SK-N-SH (cell line): ENCODE measurements at regions not wholly inside any gene's neighbourhood (a gene's known extent, or its start where the extent isn't known, plus 50 kb on each side); places are given as distances from the start of the nearest gene placed in this dataset.

Source experiments
- CTCF ChIA-PET: fragments of 300-600, 350-600 bp; formaldehyde crosslinking; extraction: SDS; loops from one replicate; lab custom pipeline; 2021; lab: Yijun Ruan, JAX
- POLR2A ChIA-PET: fragments of 350-600 bp; sonication (Branson Sonifier 250); formaldehyde crosslinking; extraction: SDS; loops from one replicate; lab custom pipeline; 2020; ENCODE audit warnings: antibody characterized with exemption, inconsistent platforms; lab: Yijun Ruan, JAX
- DNase-seq: peaks from one replicate; pipeline ENCODE4 v3.0.0; 2012
- H2AFZ ChIP-seq: fragments of 200-600 bp; sonication (generic); 2 replicates; pipeline ENCODE4 v1.8.1; 2016; ENCODE audit warnings: antibody characterized with exemption, mild to moderate bottlenecking, low read depth
- H3F3A ChIP-seq: fragments of 200-600 bp; sonication (generic); replicated peaks from 2 replicates; pipeline ENCODE3; 2016; ENCODE audit warnings: antibody characterized with exemption, mild to moderate bottlenecking; ENCODE audit not compliant: insufficient read depth
- H3K27ac ChIP-seq, 2 experiments: fragments of 200-500 bp in 1 of 2; fragments of 200-600 bp in 1 of 2; sonication (Bioruptor generic) in 1 of 2; sonication (generic), shearing (Covaris generic) in 1 of 2; 2 replicates each; pipeline versions ENCODE4 v1.5.1 to v1.6.1; 2014 to 2016; ENCODE audit warnings: low read depth in 2 of 2, inconsistent platforms in 1 of 2, low read length in 1 of 2, mild to moderate bottlenecking in 1 of 2, mixed read lengths in 1 of 2
- H3K27me3 ChIP-seq: fragments of 200-600 bp; sonication (generic), shearing (Covaris generic); 2 replicates; pipeline ENCODE4 v1.6.1; 2016; ENCODE audit warnings: mixed run types; ENCODE audit not compliant: insufficient read depth
- H3K36me3 ChIP-seq, 2 experiments: fragments of 200-500 bp in 1 of 2; fragments of 200-600 bp in 1 of 2; sonication (Bioruptor generic) in 1 of 2; sonication (generic) in 1 of 2; replicated peaks in 1 of 2; 2 replicates each; pipeline versions ENCODE3 to v1.5.1; 2014 to 2016; ENCODE audit warnings: low read length in 1 of 2, mild to moderate bottlenecking in 1 of 2; ENCODE audit not compliant: insufficient read depth in 2 of 2, control insufficient read depth in 1 of 2
- H3K4me1 ChIP-seq, 2 experiments: fragments of 200-500 bp in 1 of 2; fragments of 200-600 bp in 1 of 2; sonication (Bioruptor generic) in 1 of 2; sonication (generic), shearing (Covaris generic) in 1 of 2; 2 replicates each; pipeline versions ENCODE4 v1.5.1 to v1.6.1; 2014 to 2016; ENCODE audit warnings: low read depth in 1 of 2, low read length in 1 of 2, mixed run types in 1 of 2; ENCODE audit not compliant: insufficient read depth in 2 of 2, control insufficient read depth in 1 of 2
- H3K4me2 ChIP-seq: fragments of 200-600 bp; sonication (generic), shearing (Covaris generic); 2 replicates; pipeline ENCODE4 v1.6.1; 2017; ENCODE audit warnings: mixed run types
- H3K4me3 ChIP-seq, 2 experiments: fragments of 200-500 bp in 1 of 2; fragments of 200-600 bp in 1 of 2; sonication (Bioruptor generic) in 1 of 2; sonication (generic), shearing (Covaris generic) in 1 of 2; 2 replicates each; pipeline versions ENCODE4 v1.5.1 to v1.8.1; 2014 to 2016; ENCODE audit warnings: low read depth in 2 of 2, inconsistent platforms in 1 of 2, low read length in 1 of 2, mild to moderate bottlenecking in 1 of 2, mixed read lengths in 1 of 2, moderate library complexity in 1 of 2
- H3K79me2 ChIP-seq: fragments of 200-600 bp; sonication (generic); 2 replicates; pipeline ENCODE4 v1.8.1; 2017; ENCODE audit warnings: mild to moderate bottlenecking; ENCODE audit not compliant: insufficient read depth
- H3K9ac ChIP-seq: fragments of 200-600 bp; sonication (generic); 2 replicates; pipeline ENCODE4 v1.6.1; 2017; ENCODE audit warnings: mixed run types
- H3K9me2 ChIP-seq: fragments of 200-600 bp; sonication (generic); 2 replicates; pipeline ENCODE4 v1.6.1; 2017; ENCODE audit warnings: mixed run types
- H3K9me3 ChIP-seq: fragments of 200-600 bp; sonication (generic); 2 replicates; pipeline ENCODE4 v1.6.1; 2017; ENCODE audit warnings: mixed run types, mild to moderate bottlenecking, moderate library complexity
- H4K20me1 ChIP-seq: fragments of 200-600 bp; sonication (generic); 2 replicates; pipeline ENCODE4 v1.6.1; 2017; ENCODE audit warnings: mild to moderate bottlenecking, mixed run types; ENCODE audit not compliant: insufficient read depth
- ELF1 ChIP-seq: IDR thresholded peaks from 2 replicates; pipeline ENCODE4 v1.4.0; 2012
- EZH2phosphoT487 ChIP-seq: fragments of 200-600 bp; sonication (generic); IDR thresholded peaks from 2 replicates; pipeline ENCODE4 v1.6.1; 2017; ENCODE audit warnings: low read depth, mixed run types, mild to moderate bottlenecking, antibody characterized with exemption, moderate library complexity, borderline replicate concordance
- FOSL2 ChIP-seq: IDR thresholded peaks from 2 replicates; pipeline ENCODE4 v1.4.0; 2012; ENCODE audit warnings: low read depth, mild to moderate bottlenecking, moderate library complexity, borderline replicate concordance
- FOXJ3 ChIP-seq: sonication (generic); formaldehyde crosslinking; IDR thresholded peaks from 2 replicates; pipeline ENCODE4 v1.5.1; 2020; ENCODE audit warnings: mild to moderate bottlenecking, missing genetic modification reagents
- GATA2 ChIP-seq: sonication (generic); formaldehyde crosslinking; IDR thresholded peaks from 2 replicates; pipeline ENCODE4 v1.5.0; 2020; ENCODE audit warnings: mild to moderate bottlenecking, missing genetic modification reagents
- MEF2A ChIP-seq: IDR thresholded peaks from 2 replicates; pipeline ENCODE4 v1.4.0; 2012; ENCODE audit warnings: low read depth, borderline replicate concordance
- MXI1 ChIP-seq: IDR thresholded peaks from 2 replicates; pipeline ENCODE4 v1.6.1; 2012; ENCODE audit warnings: mild to moderate bottlenecking, low read depth, low read length, improper control_type of control experiment
- NFIC ChIP-seq: IDR thresholded peaks from 2 replicates; pipeline ENCODE4 v1.4.0; 2012; ENCODE audit warnings: borderline replicate concordance
- PBX3 ChIP-seq: IDR thresholded peaks from 2 replicates; pipeline ENCODE4; 2012
- RAD21 ChIP-seq: IDR thresholded peaks from 2 replicates; pipeline ENCODE4 v1.6.1; 2012; ENCODE audit warnings: mild to moderate bottlenecking, low read length
- REST ChIP-seq: IDR thresholded peaks from 2 replicates; pipeline ENCODE4 v1.6.1; 2012; ENCODE audit warnings: mild to moderate bottlenecking, low read depth, low read length, moderate library complexity
- RFX5 ChIP-seq: IDR thresholded peaks from 2 replicates; pipeline ENCODE4 v1.6.1; 2012; ENCODE audit warnings: mild to moderate bottlenecking, improper control_type of control experiment, low read length
- RXRA ChIP-seq: IDR thresholded peaks from 2 replicates; pipeline ENCODE4 v1.4.0; 2012; ENCODE audit warnings: low read depth, mild to moderate bottlenecking, borderline replicate concordance
- SIN3A ChIP-seq: IDR thresholded peaks from 2 replicates; pipeline ENCODE4 v1.6.1; 2012; ENCODE audit warnings: low read depth, mild to moderate bottlenecking, low read length, moderate library complexity, borderline replicate concordance
- SMC3 ChIP-seq: IDR thresholded peaks from 2 replicates; pipeline ENCODE4 v1.6.1; 2012; ENCODE audit warnings: low read depth, low read length, improper control_type of control experiment
- TAF1 ChIP-seq: IDR thresholded peaks from 2 replicates; pipeline ENCODE4 v1.6.1; 2012; ENCODE audit warnings: low read depth, mild to moderate bottlenecking, low read length, moderate library complexity, borderline replicate concordance
- TEAD4 ChIP-seq: IDR thresholded peaks from 2 replicates; pipeline ENCODE4 v1.4.0; 2012; ENCODE audit warnings: mild to moderate bottlenecking, borderline replicate concordance; ENCODE audit not compliant: insufficient read depth
- USF2 ChIP-seq: fragments of 150-350 bp; IDR thresholded peaks from 2 replicates; pipeline ENCODE4 v1.6.1; 2017; ENCODE audit warnings: antibody characterized with exemption, low read length, low read depth, borderline replicate concordance
- YY1 ChIP-seq: IDR thresholded peaks from 2 replicates; pipeline ENCODE4 v1.4.0; 2012; ENCODE audit warnings: low read depth, mild to moderate bottlenecking
- WGBS: methylation state at CpG from one replicate; pipeline ENCODE4 v1.1.6; 2017; ENCODE audit warnings: low lambda C conversion rate; 5-methylcytosine and 5-hydroxymethylcytosine counted together
- TF ChIP-seq, protein P1 (sequence below): IDR thresholded peaks from 2 replicates; pipeline ENCODE4 v1.4.0; 2012; ENCODE audit warnings: low read depth
- TF ChIP-seq, protein P2 (sequence below): fragments of 200-600 bp; sonication (generic); IDR thresholded peaks from 2 replicates; pipeline ENCODE4 v1.6.1; 2017; ENCODE audit warnings: antibody characterized with exemption, mild to moderate bottlenecking, moderate library complexity

- H3K9ac ChIP-seq, result no peak overlapping the region
- H3K79me2 ChIP-seq, result no peaks in the 10 kb centered on the region
- no peaks in the 10 kb centered on the region for H3K9me2 ChIP-seq
- 4% methylated on average over 4 of the region's 4 CpGs for WGBS
- no peak overlapping the region for H2AFZ ChIP-seq
- TF ChIP-seq, protein P1, sequence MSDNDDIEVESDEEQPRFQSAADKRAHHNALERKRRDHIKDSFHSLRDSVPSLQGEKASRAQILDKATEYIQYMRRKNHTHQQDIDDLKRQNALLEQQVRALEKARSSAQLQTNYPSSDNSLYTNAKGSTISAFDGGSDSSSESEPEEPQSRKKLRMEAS, result no peak
- TF ChIP-seq FOXJ3 (CRISPR knock-in tag) (no peak), GATA2 (CRISPR knock-in tag) (no peak), NFIC (no peak), EZH2phosphoT487 (no peak), SIN3A (no peak), TEAD4 (no peak), MXI1 (no peak), RAD21 (no peak), MEF2A (no peak), USF2 (no peak), TAF1 (no peak), ELF1 (no peak), SMC3 (no peak), RFX5 (no peak), RXRA (no peak)
- TF ChIP-seq, protein P2, sequence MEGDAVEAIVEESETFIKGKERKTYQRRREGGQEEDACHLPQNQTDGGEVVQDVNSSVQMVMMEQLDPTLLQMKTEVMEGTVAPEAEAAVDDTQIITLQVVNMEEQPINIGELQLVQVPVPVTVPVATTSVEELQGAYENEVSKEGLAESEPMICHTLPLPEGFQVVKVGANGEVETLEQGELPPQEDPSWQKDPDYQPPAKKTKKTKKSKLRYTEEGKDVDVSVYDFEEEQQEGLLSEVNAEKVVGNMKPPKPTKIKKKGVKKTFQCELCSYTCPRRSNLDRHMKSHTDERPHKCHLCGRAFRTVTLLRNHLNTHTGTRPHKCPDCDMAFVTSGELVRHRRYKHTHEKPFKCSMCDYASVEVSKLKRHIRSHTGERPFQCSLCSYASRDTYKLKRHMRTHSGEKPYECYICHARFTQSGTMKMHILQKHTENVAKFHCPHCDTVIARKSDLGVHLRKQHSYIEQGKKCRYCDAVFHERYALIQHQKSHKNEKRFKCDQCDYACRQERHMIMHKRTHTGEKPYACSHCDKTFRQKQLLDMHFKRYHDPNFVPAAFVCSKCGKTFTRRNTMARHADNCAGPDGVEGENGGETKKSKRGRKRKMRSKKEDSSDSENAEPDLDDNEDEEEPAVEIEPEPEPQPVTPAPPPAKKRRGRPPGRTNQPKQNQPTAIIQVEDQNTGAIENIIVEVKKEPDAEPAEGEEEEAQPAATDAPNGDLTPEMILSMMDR, result no peak
- no peak overlapping the region for H3K27ac ChIP-seq
- H3K27me3 ChIP-seq, result no peaks in the 10 kb centered on the region; the same call in 1 of the 2 replicates
- no peaks in the 10 kb centered on the region for H3F3A ChIP-seq
- H3K4me3 ChIP-seq, result no peak overlapping the region
- ChIA-PET CTCF (no interaction called here), POLR2A (no interaction called here)
- no peak overlapping the region for H3K4me2 ChIP-seq
- DNase-seq, result no peak
- no peaks in the 10 kb centered on the region for H3K9me3 ChIP-seq
- H4K20me1 ChIP-seq, result no peaks in the 10 kb centered on the region
- no peaks in the 10 kb centered on the region for H3K36me3 ChIP-seq
- H3K4me1 ChIP-seq, result no peaks in the 10 kb centered on the region
Observed at GRCh38 chr4:110988722-110989121, 365.8 kb upstream of the PITX2 start.

DNA sequence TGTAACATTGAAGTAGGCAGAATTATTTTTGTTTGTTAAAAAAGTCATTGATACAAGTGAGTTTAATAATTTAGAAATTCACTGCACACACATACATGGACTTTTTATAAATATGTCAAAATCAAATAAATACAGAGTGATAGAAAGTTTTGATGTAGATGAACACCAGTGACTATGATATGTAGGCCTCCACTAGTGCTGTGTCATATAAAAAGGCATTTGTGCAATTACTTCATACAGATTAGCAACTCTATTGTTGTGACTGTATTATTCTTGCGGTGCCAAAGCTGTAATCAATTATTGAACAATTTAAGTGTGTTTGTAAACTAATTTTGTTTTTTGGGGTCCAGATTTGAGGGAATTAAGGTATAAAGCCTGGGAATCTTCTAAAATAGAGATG, 366.2 kb upstream of the PITX2 start:
- H3K4me1 ChIP-seq, result no peaks in the 10 kb centered on the region
- POLR2A ChIA-PET, result no interaction called here
- TF ChIP-seq PBX3 (no peak), GATA2 (CRISPR knock-in tag) (no peak), FOSL2 (no peak), REST (no peak), YY1 (no peak), MEF2A (no peak)

More for the DNA sequence above, 366.2 kb upstream of the PITX2 start:
- no peak for DNase-seq
- H3K27ac ChIP-seq, result no peak overlapping the region
- no peaks in the 10 kb centered on the region for H3K9me3 ChIP-seq
- H3K4me3 ChIP-seq, result no peak overlapping the region
- no peaks in the 10 kb centered on the region; the same call in 1 of the 2 replicates for H3K27me3 ChIP-seq
- 5% methylated on average over 1 of the region's 1 CpG for WGBS
- H3K79me2 ChIP-seq, result no peaks in the 10 kb centered on the region
- H3K4me2 ChIP-seq, result no peak overlapping the region
- H3K9me2 ChIP-seq, result no peaks in the 10 kb centered on the region
- H3K9ac ChIP-seq, result no peak overlapping the region
- H2AFZ ChIP-seq, result no peak overlapping the region
- no peaks in the 10 kb centered on the region for H3K36me3 ChIP-seq
- H4K20me1 ChIP-seq, result no peaks in the 10 kb centered on the region
- no peaks in the 10 kb centered on the region for H3F3A ChIP-seq
- CTCF ChIA-PET, result no interaction called here
